ENCODE measurements at regions not wholly inside any gene's neighbourhood (a gene's known extent, or its start where the extent isn't known, plus 50 kb on each side); places are given as distances from the start of the nearest gene placed in this dataset.

- H3K27ac ChIP-seq: no peak overlapping the region
- TF ChIP-seq ZFX (IDR thresholded peaks at IDR 0.05; ENCODE audit: borderline replicate concordance) (no peak), CTCF (IDR thresholded peaks at IDR 0.05) (no peak)
Measured at GRCh38 chr14:81955123-81955522, 421.5 kb upstream of the SEL1L start.

- no peak for TF ChIP-seq CTCF (IDR thresholded peaks at IDR 0.05)
- TF ChIP-seq ZFX (IDR thresholded peaks at IDR 0.05; ENCODE audit: borderline replicate concordance): no peak
- H3K27ac ChIP-seq: no peak overlapping the region
Measured at GRCh38 chr14:81960781-81961180, 427.1 kb upstream of the SEL1L start.

GRCh38 chr14:81963846-81964245, 430.2 kb upstream of the SEL1L start:
- no peak for TF ChIP-seq ZFX (IDR thresholded peaks at IDR 0.05; ENCODE audit: borderline replicate concordance)
- TF ChIP-seq CTCF (IDR thresholded peaks at IDR 0.05): no peak
- no peak overlapping the region for H3K27ac ChIP-seq

GRCh38 chr14:81970307-81970706, 436.7 kb upstream of the SEL1L start:
- no peak overlapping the region for H3K27ac ChIP-seq
- no peak for TF ChIP-seq ZFX (IDR thresholded peaks at IDR 0.05; ENCODE audit: borderline replicate concordance)
- no peak for TF ChIP-seq CTCF (IDR thresholded peaks at IDR 0.05)

- no peak overlapping the region for H3K27ac ChIP-seq
- TF ChIP-seq ZFX (IDR thresholded peaks at IDR 0.05; ENCODE audit: borderline replicate concordance) (no peak), CTCF (IDR thresholded peaks at IDR 0.05) (no peak)
Measured at GRCh38 chr14:81971911-81972310, 438.3 kb upstream of the SEL1L start.

GRCh38 chr14:81972601-81973000, 438.9 kb upstream of the SEL1L start:
- TF ChIP-seq CTCF (IDR thresholded peaks at IDR 0.05): no peak
- TF ChIP-seq ZFX (IDR thresholded peaks at IDR 0.05; ENCODE audit: borderline replicate concordance): no peak
- H3K27ac ChIP-seq: no peak overlapping the region

GRCh38 chr14:81974543-81974942, 440.9 kb upstream of the SEL1L start:
- TF ChIP-seq CTCF (IDR thresholded peaks at IDR 0.05) (no peak), ZFX (IDR thresholded peaks at IDR 0.05; ENCODE audit: borderline replicate concordance) (no peak)
- no peak overlapping the region for H3K27ac ChIP-seq

All from 22Rv1 (cell line).